Fibroblast of lung (primary cell): ENCODE measurements at regions not wholly inside any gene's neighbourhood (a gene's known extent, or its start where the extent isn't known, plus 50 kb on each side); places are given as distances from the start of the nearest gene placed in this dataset.

ENCODE experiments used
- DNase-seq, 2 donors: peaks; one replicate each; pipeline versions ENCODE4 v3.0.0 to v3.0.0-alpha.2; 2010; ENCODE audit warnings: low read depth in 2 of 2
- H2AFZ ChIP-seq: 2 replicates; pipeline ENCODE4 v1.5.1; 2012; ENCODE audit warnings: low read length, control low read depth, inconsistent platforms
- H3K27ac ChIP-seq: 2 replicates; pipeline ENCODE4 v1.5.1; 2011; ENCODE audit warnings: low read length, control low read depth; ENCODE audit not compliant: insufficient read depth
- H3K27me3 ChIP-seq: 2 replicates; pipeline ENCODE4 v1.5.1; 2011; ENCODE audit warnings: mild to moderate bottlenecking, low read length; ENCODE audit not compliant: control insufficient read depth, insufficient read depth
- H3K36me3 ChIP-seq: 2 replicates; pipeline ENCODE4 v1.5.1; 2011; ENCODE audit warnings: low read length; ENCODE audit not compliant: control insufficient read depth, insufficient read depth
- H3K4me1 ChIP-seq: 2 replicates; pipeline ENCODE4 v1.5.1; 2011; ENCODE audit warnings: low read length; ENCODE audit not compliant: control insufficient read depth, insufficient read depth; ENCODE audit errors: extremely low read depth
- H3K4me2 ChIP-seq: 2 replicates; pipeline ENCODE4 v1.5.1; 2011; ENCODE audit warnings: low read length, control low read depth; ENCODE audit not compliant: insufficient read depth; ENCODE audit errors: extremely low read depth
- H3K4me3 ChIP-seq, 4 experiments: fragments of 200-600 bp in 1 of 4; sonication (generic) in 1 of 4; replicated peaks in 1 of 4; 2 replicates each; pipeline ENCODE4 v1.5.1; 2011 to 2016; ENCODE audit warnings: low read length in 4 of 4, low read depth in 3 of 4, mild to moderate bottlenecking in 3 of 4, control low read depth in 2 of 4, inconsistent platforms in 1 of 4, mixed read lengths in 1 of 4; ENCODE audit not compliant: insufficient read depth in 1 of 4; ENCODE audit errors: control extremely low read depth in 1 of 4
- H3K79me2 ChIP-seq: 2 replicates; pipeline ENCODE4 v1.5.1; 2012; ENCODE audit warnings: mild to moderate bottlenecking, low read length, inconsistent platforms; ENCODE audit not compliant: control insufficient read depth, insufficient read depth
- H3K9ac ChIP-seq: 2 replicates; pipeline ENCODE4 v1.5.1; 2011; ENCODE audit warnings: mild to moderate bottlenecking, low read length, control low read depth; ENCODE audit not compliant: insufficient read depth
- H3K9me3 ChIP-seq: 2 replicates; pipeline ENCODE4 v1.5.1; 2012; ENCODE audit warnings: low read depth, low read length; ENCODE audit not compliant: control insufficient read depth, insufficient read depth
- H4K20me1 ChIP-seq: 2 replicates; pipeline ENCODE4 v1.5.1; 2011; ENCODE audit warnings: low read length; ENCODE audit not compliant: control insufficient read depth, insufficient read depth; ENCODE audit errors: extremely low read depth
- EZH2 ChIP-seq: IDR thresholded peaks from 2 replicates; pipeline ENCODE4 v1.5.1; 2012; ENCODE audit warnings: low read length, control low read depth, mild to moderate bottlenecking; ENCODE audit errors: missing control alignments
- TF ChIP-seq, protein P1 (sequence below), 2 donors: IDR thresholded peaks in 1 of 2; conservative IDR thresholded peaks in 1 of 2; 1 replicate in 1 of 2; 2 replicates in 1 of 2; pipeline ENCODE4 v1.5.1; 2011 to 2012; ENCODE audit warnings: low read length in 2 of 2, control low read depth in 1 of 2, inconsistent platforms in 1 of 2, low read depth in 1 of 2, mild to moderate bottlenecking in 1 of 2

DNA sequence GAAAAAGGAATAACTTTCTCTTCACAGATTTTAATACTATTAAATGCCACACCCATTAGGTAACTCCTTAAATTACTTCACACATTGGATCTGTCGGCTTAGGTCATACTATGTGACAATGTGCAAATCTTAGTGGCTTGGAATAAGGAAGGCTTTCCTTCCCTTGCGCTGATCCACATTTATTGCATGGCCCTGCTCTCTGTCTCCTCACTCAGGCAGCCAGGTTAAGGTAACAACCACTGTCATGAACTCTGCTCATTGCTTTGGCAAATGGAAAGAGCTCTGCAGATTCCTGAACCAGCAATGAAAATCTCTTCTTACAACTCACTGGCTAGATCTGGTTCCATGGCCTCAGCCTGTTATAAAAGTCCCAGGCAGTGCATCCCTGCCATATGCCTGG, 121.9 kb upstream of the NFIB start:
- H3K36me3 ChIP-seq, result no peaks in the 10 kb centered on the region
- peaks cover 3% of the 10 kb centered on the region for H3K27me3 ChIP-seq

DNA sequence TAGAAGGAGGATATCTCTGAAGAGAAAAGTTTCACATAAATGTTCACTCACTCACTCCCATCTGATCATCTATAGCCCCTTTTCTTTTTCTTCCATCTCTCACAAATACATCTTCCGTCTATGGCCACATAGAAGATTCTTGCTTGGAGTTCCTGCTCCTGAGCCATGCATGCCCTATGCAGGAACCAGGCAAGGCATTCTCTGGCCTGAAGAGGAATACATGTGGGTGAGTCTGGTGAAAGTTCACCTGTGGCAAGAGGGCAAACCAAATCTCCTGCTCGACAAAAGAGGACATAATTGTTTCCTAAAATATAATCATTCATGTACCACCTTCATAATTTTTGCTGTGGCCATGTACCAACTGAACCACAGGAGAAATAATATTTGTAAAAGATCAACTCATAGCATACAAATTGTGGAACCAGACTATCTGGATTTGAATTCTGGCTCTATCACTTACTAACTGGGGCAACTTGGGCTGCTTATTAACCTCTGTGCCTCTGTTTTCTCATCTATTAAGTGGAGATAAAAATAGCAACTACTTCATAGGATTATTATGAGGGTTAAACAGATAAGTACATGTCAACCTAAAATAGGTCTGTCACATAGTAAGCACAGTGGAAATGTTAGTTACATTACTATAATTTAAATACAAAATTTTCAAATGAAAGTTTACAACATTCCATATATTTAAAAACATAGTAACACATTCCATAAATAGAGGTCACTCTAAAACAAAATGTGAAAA, 121.2 kb upstream of the NFIB start:
- H4K20me1 ChIP-seq, result no peaks in the 10 kb centered on the region
- H3K4me2 ChIP-seq, result no peak overlapping the region
- H3K4me1 ChIP-seq, result no peaks in the 10 kb centered on the region
- TF ChIP-seq, protein P1, sequence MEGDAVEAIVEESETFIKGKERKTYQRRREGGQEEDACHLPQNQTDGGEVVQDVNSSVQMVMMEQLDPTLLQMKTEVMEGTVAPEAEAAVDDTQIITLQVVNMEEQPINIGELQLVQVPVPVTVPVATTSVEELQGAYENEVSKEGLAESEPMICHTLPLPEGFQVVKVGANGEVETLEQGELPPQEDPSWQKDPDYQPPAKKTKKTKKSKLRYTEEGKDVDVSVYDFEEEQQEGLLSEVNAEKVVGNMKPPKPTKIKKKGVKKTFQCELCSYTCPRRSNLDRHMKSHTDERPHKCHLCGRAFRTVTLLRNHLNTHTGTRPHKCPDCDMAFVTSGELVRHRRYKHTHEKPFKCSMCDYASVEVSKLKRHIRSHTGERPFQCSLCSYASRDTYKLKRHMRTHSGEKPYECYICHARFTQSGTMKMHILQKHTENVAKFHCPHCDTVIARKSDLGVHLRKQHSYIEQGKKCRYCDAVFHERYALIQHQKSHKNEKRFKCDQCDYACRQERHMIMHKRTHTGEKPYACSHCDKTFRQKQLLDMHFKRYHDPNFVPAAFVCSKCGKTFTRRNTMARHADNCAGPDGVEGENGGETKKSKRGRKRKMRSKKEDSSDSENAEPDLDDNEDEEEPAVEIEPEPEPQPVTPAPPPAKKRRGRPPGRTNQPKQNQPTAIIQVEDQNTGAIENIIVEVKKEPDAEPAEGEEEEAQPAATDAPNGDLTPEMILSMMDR (conservative IDR thresholded peaks at IDR 0.05 in 1 of 2, IDR thresholded peaks at IDR 0.05 in 1 of 2; ENCODE audit: low read depth in 1 of 2, low read length in 2 of 2), result no peak
- no peak for TF ChIP-seq EZH2
- no peak overlapping the region for H2AFZ ChIP-seq
- H3K27me3 ChIP-seq, result peaks cover 3% of the 10 kb centered on the region
- DNase-seq, result no peak
- H3K79me2 ChIP-seq, result no peaks in the 10 kb centered on the region
- no peaks in the 10 kb centered on the region for H3K9me3 ChIP-seq
- no peaks in the 10 kb centered on the region for H3K36me3 ChIP-seq
- H3K9ac ChIP-seq, result no peak overlapping the region
- H3K4me3 ChIP-seq, result no peak overlapping the region
- H3K27ac ChIP-seq, result no peak overlapping the region

More for the DNA sequence above, 121.9 kb upstream of the NFIB start:
- Histone ChIP-seq H2AFZ (no peak overlapping the region), H4K20me1 (no peaks in the 10 kb centered on the region), H3K9ac (no peak overlapping the region), H3K4me2 (no peak overlapping the region), H3K27ac (no peak overlapping the region), H3K4me3 (no peak overlapping the region), H3K9me3 (no peaks in the 10 kb centered on the region), H3K79me2 (no peaks in the 10 kb centered on the region), H3K4me1 (no peaks in the 10 kb centered on the region)
- TF ChIP-seq EZH2, result no peak
- TF ChIP-seq, protein P1 (conservative IDR thresholded peaks at IDR 0.05 in 1 of 2, IDR thresholded peaks at IDR 0.05 in 1 of 2; ENCODE audit: low read depth in 1 of 2, low read length in 2 of 2), result no peak
- no peak for DNase-seq

DNA sequence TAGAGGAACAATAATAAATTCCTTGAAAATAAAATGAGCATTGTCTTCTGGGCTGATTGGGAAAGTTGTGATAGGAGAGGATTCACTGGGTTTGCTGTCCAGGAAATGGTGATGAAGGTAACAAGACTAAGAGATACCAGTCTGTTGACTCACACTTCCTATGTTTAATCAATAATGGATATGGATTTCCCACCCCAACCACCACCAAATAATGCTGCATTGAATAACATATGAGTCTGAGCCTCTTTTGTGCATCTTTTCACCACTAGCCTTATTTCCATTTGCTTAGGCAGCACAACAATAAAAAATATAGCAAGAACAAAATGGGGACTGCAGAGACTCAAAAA, 120.2 kb upstream of the NFIB start:
- no peak overlapping the region for H2AFZ ChIP-seq
- no peak for DNase-seq
- no peak overlapping the region for H3K9ac ChIP-seq
- H3K4me1 ChIP-seq, result no peaks in the 10 kb centered on the region
- H3K27ac ChIP-seq, result no peak overlapping the region
- H3K4me3 ChIP-seq, result no peak overlapping the region
- no peaks in the 10 kb centered on the region for H3K9me3 ChIP-seq
- H3K27me3 ChIP-seq, result no peaks in the 10 kb centered on the region
- no peaks in the 10 kb centered on the region for H3K36me3 ChIP-seq
- no peak overlapping the region for H3K4me2 ChIP-seq
- no peaks in the 10 kb centered on the region for H4K20me1 ChIP-seq
- no peak for TF ChIP-seq EZH2
- TF ChIP-seq, protein P1 (conservative IDR thresholded peaks at IDR 0.05 in 1 of 2, IDR thresholded peaks at IDR 0.05 in 1 of 2; ENCODE audit: low read depth in 1 of 2, low read length in 2 of 2), result no peak
- no peaks in the 10 kb centered on the region for H3K79me2 ChIP-seq
